ENCODE measurements at regions not wholly inside any gene's neighbourhood (a gene's known extent, or its start where the extent isn't known, plus 50 kb on each side); places are given as distances from the start of the nearest gene placed in this dataset.

DNA sequence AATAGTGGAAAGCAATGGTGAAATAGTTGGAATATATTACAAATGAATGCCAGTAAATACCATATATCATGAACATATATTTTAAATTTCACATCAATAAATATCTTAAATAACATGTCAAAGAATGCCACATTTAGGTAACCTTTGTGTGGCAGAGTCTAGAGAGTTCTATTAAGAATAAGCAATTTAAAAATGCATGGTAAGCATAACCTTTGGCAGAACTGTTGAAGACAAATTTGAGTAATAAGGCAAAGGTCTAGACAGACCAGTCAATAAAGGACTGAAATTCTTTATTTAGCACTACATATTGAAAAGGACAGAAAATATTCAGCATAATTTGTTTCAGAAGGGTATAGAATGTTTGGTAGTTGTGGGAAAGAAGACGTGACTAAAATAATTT lies 1417.0 kb downstream of the SUCLG1 start:
- Histone ChIP-seq H3K27me3 (ENCODE audit: low read depth) (no peaks in the 10 kb centered on the region), H3K4me3 (no peak overlapping the region), H3K9me3 (no peaks in the 10 kb centered on the region), H3K36me3 (no peaks in the 10 kb centered on the region), H3K4me1 (no peaks in the 10 kb centered on the region), H3K27ac (no peak overlapping the region)
- intact Hi-C loops (cut with DNase I) = no loop called here
- no peak for ATAC-seq
- no peak for DNase-seq
- no peak for TF ChIP-seq CTCF (IDR thresholded peaks at IDR 0.05)

DNA sequence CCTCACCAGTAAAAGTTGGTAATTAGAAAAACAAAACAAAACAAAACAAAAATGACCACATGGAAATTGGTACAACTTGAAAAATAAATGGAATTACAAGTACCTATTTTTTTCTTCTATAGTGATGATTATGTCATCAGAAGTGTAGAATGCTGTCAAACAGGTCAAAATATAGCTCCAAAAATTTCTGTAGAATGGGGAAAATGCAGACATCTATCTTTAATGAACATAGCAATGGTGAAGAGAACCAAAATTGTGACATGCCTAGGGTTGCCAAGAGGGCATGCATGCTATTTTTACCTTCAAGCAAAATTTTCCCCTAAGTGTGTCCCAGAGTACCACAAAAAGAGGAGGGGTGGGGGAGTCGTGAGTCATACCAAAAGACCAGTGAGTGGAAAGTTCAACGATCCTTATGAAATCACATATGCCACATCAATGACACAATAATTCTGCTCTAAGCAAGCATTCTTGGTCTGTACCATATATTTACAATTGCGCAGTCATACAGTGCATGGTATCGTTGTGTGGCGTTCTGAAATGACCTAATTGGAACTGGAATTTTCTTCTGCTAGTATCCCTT lies 1436.4 kb downstream of the SUCLG1 start:
- no peaks in the 10 kb centered on the region for H3K4me1 ChIP-seq
- no peak overlapping the region for H3K4me3 ChIP-seq
- ATAC-seq = no peak
- intact Hi-C loops (cut with DNase I) = no loop called here
- H3K36me3 ChIP-seq = no peaks in the 10 kb centered on the region
- DNase-seq = no peak
- H3K27me3 ChIP-seq (ENCODE audit: low read depth) = no peaks in the 10 kb centered on the region
- H3K9me3 ChIP-seq = no peaks in the 10 kb centered on the region
- H3K27ac ChIP-seq = no peak overlapping the region
- no peak for TF ChIP-seq CTCF (IDR thresholded peaks at IDR 0.05)

DNA sequence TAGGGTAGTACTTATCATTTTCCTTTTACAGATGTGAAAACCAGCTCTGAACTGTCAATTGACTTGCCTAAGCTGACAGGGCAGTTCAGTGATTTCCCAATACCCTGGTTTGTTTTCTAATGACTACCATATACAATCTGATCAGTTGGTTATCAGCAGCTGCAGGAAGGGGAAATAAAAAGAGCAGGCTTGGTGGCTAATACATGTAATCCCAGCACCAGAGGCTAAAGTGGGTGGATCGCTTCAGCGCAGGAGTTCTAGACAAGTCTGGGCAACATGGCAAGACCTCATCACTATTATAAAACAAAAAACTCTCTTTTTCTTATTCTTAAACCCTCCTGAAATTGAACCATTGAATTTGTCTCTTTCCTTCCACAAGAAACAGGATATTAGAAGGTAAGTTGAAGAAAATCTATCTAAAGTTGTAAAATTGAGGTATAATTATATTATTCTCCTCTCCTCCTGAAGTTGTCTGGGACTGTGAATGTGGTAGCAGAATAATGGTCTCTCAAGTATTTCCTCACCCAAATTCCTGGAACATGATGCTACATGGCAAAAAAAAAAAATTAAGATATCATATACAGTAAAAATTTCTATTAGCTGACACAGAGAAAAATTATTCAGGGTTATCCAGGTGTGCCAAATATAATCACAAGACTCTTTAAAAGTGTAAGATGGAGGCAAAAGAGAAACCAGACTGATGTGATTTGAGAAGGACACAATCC lies 1441.6 kb downstream of the SUCLG1 start:
- no peaks in the 10 kb centered on the region for H3K9me3 ChIP-seq
- no peak overlapping the region for H3K4me3 ChIP-seq
- no peak for ATAC-seq
- intact Hi-C loops (cut with DNase I) = no loop called here
- no peak overlapping the region for H3K27ac ChIP-seq
- no peaks in the 10 kb centered on the region for H3K27me3 ChIP-seq (ENCODE audit: low read depth)
- no peaks in the 10 kb centered on the region for H3K4me1 ChIP-seq
- no peak for TF ChIP-seq CTCF (IDR thresholded peaks at IDR 0.05)
- H3K36me3 ChIP-seq = no peaks in the 10 kb centered on the region
- no peak for DNase-seq

DNA sequence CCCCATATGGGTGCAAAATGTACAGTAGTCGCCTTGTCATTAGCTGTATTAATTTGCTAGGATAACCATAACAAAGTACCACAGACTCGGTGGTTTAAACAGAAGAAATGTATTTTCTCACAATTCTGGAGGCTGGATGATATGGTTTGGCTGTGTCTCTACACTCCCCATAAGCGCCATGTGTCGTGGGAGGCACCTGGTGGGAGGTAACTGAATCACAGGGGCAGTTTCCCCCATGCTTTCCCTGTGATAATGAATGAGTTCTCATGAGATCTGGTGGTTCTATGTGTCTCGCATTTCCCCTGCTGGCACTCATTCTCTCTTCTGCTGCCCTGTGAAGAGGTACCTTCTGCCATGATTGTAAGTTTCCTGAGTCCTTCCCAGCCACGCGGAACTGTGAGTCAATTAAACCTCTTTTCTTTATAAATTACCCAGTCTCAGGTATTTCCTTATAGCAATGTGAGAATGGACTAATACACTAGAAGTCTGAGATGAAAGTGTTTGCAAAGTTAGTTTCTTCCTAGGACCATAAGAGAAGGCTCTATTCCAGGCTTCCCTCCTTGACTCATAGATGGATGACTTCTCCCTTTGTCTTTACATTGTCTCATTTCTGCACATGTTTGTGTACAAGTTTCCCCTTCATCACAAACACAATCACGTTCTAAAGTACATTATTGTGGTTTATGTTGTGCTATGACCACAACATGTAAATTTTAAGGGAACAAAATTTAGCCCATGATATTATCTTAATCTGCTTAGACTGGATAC lies 1442.6 kb downstream of the SUCLG1 start:
- Histone ChIP-seq H3K36me3 (no peaks in the 10 kb centered on the region), H3K4me3 (no peak overlapping the region), H3K4me1 (no peaks in the 10 kb centered on the region), H3K27ac (no peak overlapping the region), H3K9me3 (no peaks in the 10 kb centered on the region), H3K27me3 (ENCODE audit: low read depth) (no peaks in the 10 kb centered on the region)
- no peak for ATAC-seq
- intact Hi-C loops (cut with DNase I) = no loop called here
- no peak for DNase-seq
- no peak for TF ChIP-seq CTCF (IDR thresholded peaks at IDR 0.05)

DNA sequence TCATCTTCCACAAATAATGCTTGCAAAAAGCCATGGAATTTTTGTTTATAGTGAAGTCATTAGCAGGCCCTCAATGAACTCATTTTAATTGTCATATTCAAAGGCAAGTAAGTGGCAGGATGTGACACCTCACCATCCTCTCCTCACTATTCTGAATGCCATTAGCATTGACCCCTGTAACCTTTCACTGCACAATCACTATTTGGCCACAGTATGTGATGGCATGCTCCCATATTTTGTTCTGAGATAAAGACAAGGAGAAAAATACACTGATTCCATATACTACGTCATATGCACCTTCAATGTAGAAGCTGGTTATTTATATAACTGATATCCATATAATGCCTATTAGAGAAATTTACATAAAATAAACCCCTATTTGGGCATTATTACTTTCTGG lies 1443.2 kb downstream of the SUCLG1 start:
- intact Hi-C loops (cut with DNase I) = no loop called here

More for the DNA sequence above, 1443.2 kb downstream of the SUCLG1 start:
- H3K9me3 ChIP-seq = no peaks in the 10 kb centered on the region
- ATAC-seq (no peak), DNase-seq (no peak)
- no peaks in the 10 kb centered on the region for H3K36me3 ChIP-seq
- H3K27ac ChIP-seq = no peak overlapping the region
- no peaks in the 10 kb centered on the region for H3K4me1 ChIP-seq
- no peak for TF ChIP-seq CTCF (IDR thresholded peaks at IDR 0.05)
- H3K27me3 ChIP-seq (ENCODE audit: low read depth) = no peaks in the 10 kb centered on the region
- H3K4me3 ChIP-seq = no peak overlapping the region
